GM23248 (cell line): ENCODE measurements at regions not wholly inside any gene's neighbourhood (a gene's known extent, or its start where the extent isn't known, plus 50 kb on each side); places are given as distances from the start of the nearest gene placed in this dataset.

Source experiments
- EZH2 ChIP-seq: fragments of 200-600 bp; sonication (generic); IDR thresholded peaks from 2 replicates; pipeline ENCODE4 v1.6.1; 2018; ENCODE audit warnings: antibody characterized with exemption, mild to moderate bottlenecking; ENCODE audit not compliant: insufficient read depth, poor library complexity, severe bottlenecking
- EZH2phosphoT487 ChIP-seq: fragments of 200-600 bp; sonication (generic); IDR thresholded peaks from 2 replicates; pipeline ENCODE4 v1.6.1; 2018; ENCODE audit warnings: antibody characterized with exemption, moderate library complexity, mild to moderate bottlenecking, low read depth; ENCODE audit not compliant: insufficient read depth

DNA sequence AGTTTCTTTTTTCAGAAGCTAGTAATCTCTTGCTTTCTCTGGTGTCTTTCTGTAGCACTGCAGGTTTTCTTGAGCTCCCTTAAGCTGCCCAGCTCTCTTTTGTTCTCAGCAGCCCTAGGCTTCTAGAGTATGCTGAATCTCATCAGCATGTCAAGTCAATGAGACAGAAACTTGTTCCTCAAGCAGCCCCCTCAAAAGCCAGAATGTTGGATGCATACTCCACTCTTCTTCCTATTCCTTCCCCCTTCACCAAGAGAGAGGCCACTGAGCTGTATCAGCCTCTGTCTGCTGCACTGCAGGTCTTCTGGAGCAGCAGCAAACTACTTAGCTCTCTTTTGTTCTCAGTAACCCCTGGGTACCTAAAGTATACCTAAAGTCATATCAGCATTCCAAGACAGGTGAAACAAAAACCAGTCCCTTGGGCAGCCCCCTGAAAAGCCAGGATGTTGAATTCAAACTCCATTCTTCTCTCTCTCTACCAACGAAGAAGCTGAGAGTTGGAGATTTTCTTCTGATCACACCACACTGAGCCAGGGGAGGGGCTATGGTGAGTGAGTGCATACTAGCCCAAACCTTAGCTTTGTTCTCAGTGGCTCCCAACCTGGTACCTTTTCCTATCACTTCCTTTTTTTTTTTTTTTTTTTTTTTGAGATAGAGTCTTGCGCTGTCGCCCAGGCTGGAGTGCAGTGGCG, 73.3 kb upstream of the WAC start:
- TF ChIP-seq EZH2 (no peak), EZH2phosphoT487 (no peak)
